IMR-90 (cell line): ENCODE measurements at regions not wholly inside any gene's neighbourhood (a gene's known extent, or its start where the extent isn't known, plus 50 kb on each side); places are given as distances from the start of the nearest gene placed in this dataset.

Source experiments
- ATAC-seq: fragments of 200-7000 bp; cut with Tn5 transposase; 2 replicates; pipeline ENCODE4 v1.9.1; 2020; ENCODE audit warnings: low read depth, mild to moderate bottlenecking, moderate library complexity
- BruUV-seq: library from RNA; stranded (reverse); fragments of 400-500 nt; replicated peaks from 2 replicates; lab custom pipeline; 2021; lab: Mats Ljungman, UMichigan
- CTCF ChIA-PET: fragments of 300-600 bp; formaldehyde crosslinking; extraction: SDS; loops from one replicate; lab custom pipeline; 2021; ENCODE audit warnings: antibody characterized with exemption; lab: Yijun Ruan, JAX
- POLR2A ChIA-PET: fragments of 300-600 bp; sonication (Branson Sonifier 250); formaldehyde crosslinking; loops from one replicate; lab custom pipeline; 2022; ENCODE audit warnings: antibody characterized with exemption; ENCODE audit not compliant: unreplicated experiment; lab: Charles Lee
- DNase-seq: peaks from one replicate; pipeline ENCODE4 v3.0.0; 2013
- H2AFZ ChIP-seq: replicated peaks from 2 replicates; pipeline ENCODE3; 2013; ENCODE audit warnings: low read length, mild to moderate bottlenecking; ENCODE audit not compliant: poor library complexity
- H2AK5ac ChIP-seq: 2 replicates; pipeline ENCODE4 v1.6.1; 2013; ENCODE audit warnings: low read depth, low read length, inconsistent platforms
- H2AK9ac ChIP-seq: replicated peaks from 2 replicates; pipeline ENCODE3; 2013; ENCODE audit warnings: mild to moderate bottlenecking, low read depth, low read length, moderate library complexity; ENCODE audit not compliant: poor library complexity
- H2BK120ac ChIP-seq: 2 replicates; pipeline ENCODE4 v1.6.1; 2013; ENCODE audit warnings: low read depth, low read length, inconsistent platforms
- H2BK15ac ChIP-seq: 3 replicates; pipeline ENCODE4 v1.6.1; 2013; ENCODE audit warnings: low read depth, low read length, inconsistent platforms
- H2BK20ac ChIP-seq: 2 replicates; pipeline ENCODE4 v1.6.1; 2013; ENCODE audit warnings: low read depth, mild to moderate bottlenecking, inconsistent platforms, low read length, moderate library complexity
- H2BK5ac ChIP-seq: 2 replicates; pipeline ENCODE4 v1.6.1; 2013; ENCODE audit warnings: mild to moderate bottlenecking, low read depth, low read length, inconsistent platforms; ENCODE audit not compliant: poor library complexity, severe bottlenecking
- H3K14ac ChIP-seq: replicated peaks from 2 replicates; pipeline ENCODE4 v1.6.1; 2013; ENCODE audit warnings: low read depth, low read length, inconsistent platforms
- H3K18ac ChIP-seq: 2 replicates; pipeline ENCODE4 v1.6.1; 2013; ENCODE audit warnings: low read depth, low read length, control low read depth
- H3K23ac ChIP-seq: 2 replicates; pipeline ENCODE4 v1.6.1; 2013; ENCODE audit warnings: low read depth, low read length, inconsistent platforms
- H3K27ac ChIP-seq: 2 replicates; pipeline ENCODE4 v1.5.1; 2013; ENCODE audit warnings: mild to moderate bottlenecking, control low read depth, low read length; ENCODE audit not compliant: insufficient read depth
- H3K27me3 ChIP-seq: 2 replicates; pipeline ENCODE4 v1.6.1; 2013; ENCODE audit warnings: low read length; ENCODE audit not compliant: control insufficient read depth, insufficient read depth
- H3K36me3 ChIP-seq: 2 replicates; pipeline ENCODE4 v1.6.1; 2013; ENCODE audit warnings: low read length, mixed read lengths; ENCODE audit not compliant: control insufficient read depth, insufficient read depth
- H3K4ac ChIP-seq: 2 replicates; pipeline ENCODE4 v1.6.1; 2013; ENCODE audit warnings: low read depth, low read length, inconsistent platforms
- H3K4me1 ChIP-seq: 2 replicates; pipeline ENCODE4 v1.6.1; 2013; ENCODE audit warnings: low read length, mixed read lengths; ENCODE audit not compliant: control insufficient read depth, insufficient read depth
- H3K4me2 ChIP-seq: 2 replicates; pipeline ENCODE4 v1.6.1; 2013; ENCODE audit warnings: low read depth, mild to moderate bottlenecking, control low read depth, low read length, moderate library complexity
- H3K4me3 ChIP-seq: 2 replicates; pipeline ENCODE4 v1.5.1; 2013; ENCODE audit warnings: low read depth, mild to moderate bottlenecking, control low read depth, low read length, moderate library complexity; ENCODE audit not compliant: insufficient read depth
- H3K56ac ChIP-seq: 2 replicates; pipeline ENCODE4 v1.6.1; 2013; ENCODE audit warnings: low read length, inconsistent platforms; ENCODE audit not compliant: insufficient read depth; ENCODE audit errors: extremely low read depth
- H3K79me1 ChIP-seq, 2 experiments: 2 replicates each; pipeline ENCODE4 v1.6.1; 2013; ENCODE audit warnings: low read length in 2 of 2, inconsistent platforms in 1 of 2, low read depth in 1 of 2
- H3K9ac ChIP-seq: 2 replicates; pipeline ENCODE4 v1.6.1; 2013; ENCODE audit warnings: low read depth, low read length, control low read depth
- H3K9me1 ChIP-seq: 2 replicates; pipeline ENCODE4 v1.6.1; 2013; ENCODE audit warnings: low read length, inconsistent platforms; ENCODE audit not compliant: insufficient read depth
- H3K9me3 ChIP-seq: 2 replicates; pipeline ENCODE4 v1.6.1; 2013; ENCODE audit warnings: low read length; ENCODE audit not compliant: control insufficient read depth, insufficient read depth
- H4K20me1 ChIP-seq: 2 replicates; pipeline ENCODE4 v1.6.1; 2013; ENCODE audit warnings: low read length, inconsistent platforms; ENCODE audit not compliant: insufficient read depth
- H4K5ac ChIP-seq: 2 replicates; pipeline ENCODE4 v1.6.1; 2013; ENCODE audit warnings: mild to moderate bottlenecking, low read depth, low read length, control low read depth
- H4K8ac ChIP-seq, 2 experiments: 2 replicates each; pipeline ENCODE4 v1.6.1; 2013; ENCODE audit warnings: low read depth in 2 of 2, low read length in 2 of 2, control low read depth in 1 of 2, inconsistent platforms in 1 of 2
- H4K91ac ChIP-seq: 2 replicates; pipeline ENCODE4 v1.6.1; 2013; ENCODE audit warnings: low read depth, low read length, inconsistent platforms; ENCODE audit not compliant: insufficient read depth
- BHLHE40 ChIP-seq: fragments of 150-350 bp; IDR thresholded peaks from 2 replicates; pipeline ENCODE4 v1.6.1; 2016; ENCODE audit warnings: mild to moderate bottlenecking, low read depth, low read length
- FOS ChIP-seq: fragments of 150-350 bp; IDR thresholded peaks from 2 replicates; pipeline ENCODE4 v1.6.1; 2016; ENCODE audit warnings: low read depth, low read length
- MAFK ChIP-seq: IDR thresholded peaks from 2 replicates; pipeline ENCODE4 v1.6.1; 2012; ENCODE audit warnings: low read depth, low read length, improper control_type of control experiment
- NFE2L2 ChIP-seq: fragments of 150-350 bp; IDR thresholded peaks from 2 replicates; pipeline ENCODE4 v1.6.1; 2016; ENCODE audit warnings: low read depth, mild to moderate bottlenecking, low read length
- WGBS, 2 experiments: methylation state at CpG; one replicate each; pipeline versions ENCODE4 v1.1.5 to v1.1.7; 2013; ENCODE audit warnings: missing lambda C conversion rate in 2 of 2; ENCODE audit not compliant: insufficient read length in 1 of 2; ENCODE audit errors: extremely low coverage in 2 of 2; 5-methylcytosine and 5-hydroxymethylcytosine counted together
- dilution Hi-C: fragments of 300-500 bp; cut with HindIII; formaldehyde crosslinking; loops from one replicate; pipeline ENCODE4 v1.14.3; 2018; ENCODE audit warnings: low sequenced_read_pairs; ENCODE audit not compliant: unreplicated experiment
- in situ Hi-C: fragments of 300-500 bp; cut with MboI; formaldehyde crosslinking; loops from 3 replicates; pipeline ENCODE4 v1.14.3; 2019; ENCODE audit warnings: low sequenced_read_pairs, inconsistent platforms, mixed read lengths
- intact Hi-C: fragments of 100-400 bp; cut with micrococcal nuclease; formaldehyde crosslinking; loops from 2 replicates; pipeline ENCODE4 v1.10.0; 2022

GRCh38 chr15:56806148-56806536, 72.8 kb upstream of the ZNF280D start:
- BruUV-seq: no TSS peak
- TF ChIP-seq FOS: no peak
- no peak for TF ChIP-seq NFE2L2
- TF ChIP-seq MAFK: no peak
- no peak for TF ChIP-seq BHLHE40
- no peak for ATAC-seq

More at GRCh38 chr15:56806148-56806536, 72.8 kb upstream of the ZNF280D start:
- no peak overlapping the region for H2AFZ ChIP-seq
- H2AK9ac ChIP-seq: no peak overlapping the region
- no peak overlapping the region for H3K27ac ChIP-seq
- H3K9me1 ChIP-seq: no peaks in the 10 kb centered on the region
- in situ Hi-C loops (loop anchor here (25.0 kb wide), 1 partner anchor 731 kb away; no protein-coding TSS in a partner anchor), dilution Hi-C loops (no loop called here), intact Hi-C loops (no loop called here)
- no peak overlapping the region for H2AK5ac ChIP-seq
- H4K8ac ChIP-seq: peak overlapping the region in 1 of 2 experiments; percentile 8; a peak in 1 of 4 replicates
- no peak overlapping the region for H2BK15ac ChIP-seq
- no peak overlapping the region for H3K4me2 ChIP-seq
- no peaks in the 10 kb centered on the region for H3K36me3 ChIP-seq
- 0 out of 2 replicates have a peak overlapping the region, but pooled peaks have one; percentile 13 for H2BK20ac ChIP-seq
- 100% methylated on average over 1 of the region's 2 CpGs; no CpG with 5 or more reads in 1 of the 2 experiments for WGBS, 2 experiments
- no peaks in the 10 kb centered on the region for H4K20me1 ChIP-seq
- H2BK5ac ChIP-seq: no peak overlapping the region
- ChIA-PET POLR2A (no interaction called here), CTCF (no interaction called here)
- H3K9ac ChIP-seq: peak overlapping the region; percentile 13; the same call in 1 of the 2 replicates
- H3K23ac ChIP-seq: no peak overlapping the region
- H3K79me1 ChIP-seq: no peaks in the 10 kb centered on the region
- no peak overlapping the region for H4K91ac ChIP-seq
- no peak overlapping the region for H4K5ac ChIP-seq
- no peak overlapping the region for H3K4me3 ChIP-seq
- no peak overlapping the region for H3K18ac ChIP-seq
- DNase-seq: no peak
- peak overlapping the region; percentile 24; the same call in 1 of the 2 replicates for H2BK120ac ChIP-seq
- H3K9me3 ChIP-seq: peaks cover 11% of the 10 kb centered on the region; the same call in 1 of the 2 replicates
- no peaks in the 10 kb centered on the region for H3K4me1 ChIP-seq
- no peak overlapping the region for H3K14ac ChIP-seq
- 0 out of 2 replicates have a peak, but pooled peaks cover 1% of the 10 kb centered on the region for H3K27me3 ChIP-seq
- peak overlapping the region; percentile 11; the same call in 1 of the 2 replicates for H3K4ac ChIP-seq
- H3K56ac ChIP-seq: no peak overlapping the region
